ENCODE measurements at regions not wholly inside any gene's neighbourhood (a gene's known extent, or its start where the extent isn't known, plus 50 kb on each side); places are given as distances from the start of the nearest gene placed in this dataset.

GRCh38 chr7:52539414-52539813 lies 496.0 kb upstream of the POM121L12 start:
- H3K18ac ChIP-seq (ENCODE audit: low read depth, low read length): no peak overlapping the region
- H3K14ac ChIP-seq (replicated peaks; ENCODE audit: low read depth, low read length): no peak overlapping the region
- in situ Hi-C loops (cut with MboI; ENCODE audit: low sequenced_read_pairs) (no loop called here), intact Hi-C loops (cut with micrococcal nuclease) (no loop called here), dilution Hi-C loops (cut with HindIII; ENCODE audit: low sequenced_read_pairs, unreplicated experiment) (no loop called here)
- H4K91ac ChIP-seq (ENCODE audit: insufficient read depth, low read depth, low read length): no peak overlapping the region
- POLR2A ChIA-PET (ENCODE audit: unreplicated experiment): no interaction called here
- no peak overlapping the region for H3K4ac ChIP-seq (ENCODE audit: low read depth, low read length)
- no peak overlapping the region for H3K27ac ChIP-seq (ENCODE audit: insufficient read depth, low read length)
- no peak overlapping the region for H2BK120ac ChIP-seq (ENCODE audit: low read depth, low read length)
- 43% methylated on average over 1 of the region's 3 CpGs; no CpG with 5 or more reads in 1 of the 2 experiments for WGBS, 2 experiments (ENCODE audit: extremely low coverage in 2 of 2, insufficient read length in 1 of 2)
- no peak for DNase-seq
- H2AFZ ChIP-seq (replicated peaks; ENCODE audit: low read length, poor library complexity): no peak overlapping the region
- BruUV-seq (replicated peaks): no TSS peak
- H2AK9ac ChIP-seq (replicated peaks; ENCODE audit: low read depth, low read length, poor library complexity): no peak overlapping the region
- H3K79me1 ChIP-seq (ENCODE audit: low read depth in 1 of 2, low read length in 2 of 2): no peaks in the 10 kb centered on the region
- no peak overlapping the region for H3K56ac ChIP-seq (ENCODE audit: extremely low read depth, insufficient read depth, low read length)
- H3K9ac ChIP-seq (ENCODE audit: low read depth, low read length): no peak overlapping the region
- no peak overlapping the region for H3K4me2 ChIP-seq (ENCODE audit: low read depth, low read length)
- no peaks in the 10 kb centered on the region for H3K4me1 ChIP-seq (ENCODE audit: control insufficient read depth, insufficient read depth, low read length)
- CTCF ChIA-PET: no interaction called here
- no peak overlapping the region for H2AK5ac ChIP-seq (ENCODE audit: low read depth, low read length)
- no peak overlapping the region for H2BK15ac ChIP-seq (ENCODE audit: low read depth, low read length)
- no peaks in the 10 kb centered on the region for H3K9me1 ChIP-seq (ENCODE audit: insufficient read depth, low read length)
- H2BK20ac ChIP-seq (ENCODE audit: low read depth, low read length): no peak overlapping the region
- H3K27me3 ChIP-seq (ENCODE audit: control insufficient read depth, insufficient read depth, low read length): no peaks in the 10 kb centered on the region
- H4K8ac ChIP-seq (ENCODE audit: low read depth in 2 of 2, low read length in 2 of 2): no peak overlapping the region
- H2BK5ac ChIP-seq (ENCODE audit: low read depth, low read length, poor library complexity, severe bottlenecking): no peak overlapping the region
- H3K36me3 ChIP-seq (ENCODE audit: control insufficient read depth, insufficient read depth, low read length): no peaks in the 10 kb centered on the region
- H4K20me1 ChIP-seq (ENCODE audit: insufficient read depth, low read length): no peaks in the 10 kb centered on the region
- no peak for TF ChIP-seq RAD21 (IDR thresholded peaks at IDR 0.05; ENCODE audit: low read length)
- no peak for TF ChIP-seq SMC3 (IDR thresholded peaks at IDR 0.05; ENCODE audit: low read depth, low read length)
- peak; percentile 57 for TF ChIP-seq CEBPB (IDR thresholded peaks at IDR 0.05; ENCODE audit: low read depth, low read length)
- TF ChIP-seq USF2 (IDR thresholded peaks at IDR 0.05; ENCODE audit: low read depth, low read length): no peak
- TF ChIP-seq RFX5 (IDR thresholded peaks at IDR 0.05; ENCODE audit: low read depth, low read length): no peak
- no peak overlapping the region for H3K4me3 ChIP-seq (ENCODE audit: insufficient read depth, low read depth, low read length)
- no peak overlapping the region for H4K5ac ChIP-seq (ENCODE audit: low read depth, low read length)
- no peak for ATAC-seq (ENCODE audit: low read depth)
- H3K9me3 ChIP-seq (ENCODE audit: control insufficient read depth, insufficient read depth, low read length): peaks cover 2% of the 10 kb centered on the region; the same call in 1 of the 2 replicates
- H3K23ac ChIP-seq (ENCODE audit: low read depth, low read length): no peak overlapping the region
